ENCODE measurements at regions not wholly inside any gene's neighbourhood (a gene's known extent, or its start where the extent isn't known, plus 50 kb on each side); places are given as distances from the start of the nearest gene placed in this dataset.

GRCh38 chr2:198900141-198900540 lies 557.6 kb downstream of the SATB2 start:
- no peak overlapping the region for H3K27ac ChIP-seq
- no peak overlapping the region for H3K4me3 ChIP-seq
- DNase-seq, result no peak
- no peak for TF ChIP-seq EP300 (IDR thresholded peaks at IDR 0.05)
- no peak for TF ChIP-seq POLR2A (IDR thresholded peaks at IDR 0.05)
- TF ChIP-seq POLR2AphosphoS5 (IDR thresholded peaks at IDR 0.05), result no peak
- no peak for TF ChIP-seq CTCF (IDR thresholded peaks at IDR 0.05)
- no peaks in the 10 kb centered on the region for H3K27me3 ChIP-seq
- intact Hi-C loops (cut with DNase I; ENCODE audit: low total_unique reads), result no loop called here
- H3K4me1 ChIP-seq, result no peaks in the 10 kb centered on the region
- WGBS, 5 donors, result 65 to 75% (median 66%) methylated on average over 3 of the region's 3 CpGs
- H3K9me3 ChIP-seq, result peaks cover 0 to 5% (median 0%) of the 10 kb centered on the region in 4 donors
- H3K36me3 ChIP-seq, result no peaks in the 10 kb centered on the region

- Histone ChIP-seq H3K27me3 (no peaks in the 10 kb centered on the region), H3K27ac (no peak overlapping the region), H3K36me3 (no peaks in the 10 kb centered on the region), H3K4me3 (no peak overlapping the region), H3K4me1 (no peaks in the 10 kb centered on the region), H3K9me3 (peaks cover 0 to 17% (median 6%) of the 10 kb centered on the region in 4 donors)
- intact Hi-C loops (cut with DNase I; ENCODE audit: low total_unique reads), result no loop called here
- no peak for TF ChIP-seq EP300 (IDR thresholded peaks at IDR 0.05)
- TF ChIP-seq POLR2AphosphoS5 (IDR thresholded peaks at IDR 0.05), result no peak
- TF ChIP-seq CTCF (IDR thresholded peaks at IDR 0.05), result no peak
- TF ChIP-seq POLR2A (IDR thresholded peaks at IDR 0.05), result no peak
- DNase-seq, result no peak
Observed at GRCh38 chr2:198890490-198890889, 567.2 kb downstream of the SATB2 start.

- no peak for DNase-seq
- no peaks in the 10 kb centered on the region for H3K9me3 ChIP-seq
- 24 to 37% (median 27%) methylated on average over 2 of the region's 2 CpGs for WGBS, 5 donors
- intact Hi-C loops (cut with DNase I; ENCODE audit: low total_unique reads), result no loop called here
- no peak overlapping the region for H3K27ac ChIP-seq
- no peak overlapping the region for H3K4me3 ChIP-seq
- no peaks in the 10 kb centered on the region for H3K36me3 ChIP-seq
- H3K4me1 ChIP-seq, result no peaks in the 10 kb centered on the region
- H3K27me3 ChIP-seq, result no peaks in the 10 kb centered on the region
- no peak for TF ChIP-seq CTCF (IDR thresholded peaks at IDR 0.05)
- TF ChIP-seq EP300 (IDR thresholded peaks at IDR 0.05), result no peak
Observed at GRCh38 chr2:198883604-198884003, 574.1 kb downstream of the SATB2 start.

- DNase-seq, result no peak
- intact Hi-C loops (cut with DNase I; ENCODE audit: low total_unique reads), result no loop called here
- no peaks in the 10 kb centered on the region for H3K4me1 ChIP-seq
- H3K36me3 ChIP-seq, result no peaks in the 10 kb centered on the region
- no peaks in the 10 kb centered on the region for H3K27me3 ChIP-seq
- no peaks in the 10 kb centered on the region for H3K9me3 ChIP-seq
- H3K4me3 ChIP-seq, result no peak overlapping the region
- TF ChIP-seq CTCF (IDR thresholded peaks at IDR 0.05), result no peak
- TF ChIP-seq EP300 (IDR thresholded peaks at IDR 0.05), result no peak
- TF ChIP-seq POLR2AphosphoS5 (IDR thresholded peaks at IDR 0.05), result no peak
- TF ChIP-seq POLR2A (IDR thresholded peaks at IDR 0.05), result no peak
- no peak overlapping the region for H3K27ac ChIP-seq
Observed at GRCh38 chr2:198880986-198881385, 576.8 kb downstream of the SATB2 start.

GRCh38 chr2:198880421-198880820 lies 577.3 kb downstream of the SATB2 start:
- H3K27me3 ChIP-seq, result no peaks in the 10 kb centered on the region
- H3K4me3 ChIP-seq, result no peak overlapping the region
- TF ChIP-seq EP300 (IDR thresholded peaks at IDR 0.05), result no peak
- TF ChIP-seq POLR2AphosphoS5 (IDR thresholded peaks at IDR 0.05), result no peak
- TF ChIP-seq CTCF (IDR thresholded peaks at IDR 0.05), result no peak
- TF ChIP-seq POLR2A (IDR thresholded peaks at IDR 0.05), result no peak
- no peaks in the 10 kb centered on the region for H3K9me3 ChIP-seq
- no peak overlapping the region for H3K27ac ChIP-seq
- H3K4me1 ChIP-seq, result no peaks in the 10 kb centered on the region
- H3K36me3 ChIP-seq, result no peaks in the 10 kb centered on the region
- intact Hi-C loops (cut with DNase I; ENCODE audit: low total_unique reads), result no loop called here
- DNase-seq, result no peak

Data from stomach (tissue), 8 donors.